SU-DHL-6 (cell line): ENCODE measurements at regions not wholly inside any gene's neighbourhood (a gene's known extent, or its start where the extent isn't known, plus 50 kb on each side); places are given as distances from the start of the nearest gene placed in this dataset.

ENCODE experiments used
- H2AFZ ChIP-seq: fragments of 200-600 bp; sonication (generic); 2 replicates; pipeline ENCODE4 v1.6.1; 2014; ENCODE audit warnings: low read depth, mild to moderate bottlenecking, moderate library complexity, mixed read lengths, antibody characterized with exemption, low read length; ENCODE audit not compliant: severe bottlenecking
- H3F3A ChIP-seq: fragments of 200-600 bp; shearing (Covaris generic); 2 replicates; pipeline ENCODE4 v1.6.0; 2016; ENCODE audit warnings: antibody characterized with exemption, mild to moderate bottlenecking; ENCODE audit not compliant: insufficient read depth
- H3K27ac ChIP-seq: fragments of 200-600 bp; sonication (generic); 2 replicates; pipeline ENCODE4 v1.5.1; 2016; ENCODE audit warnings: low read depth, mild to moderate bottlenecking, low read length, moderate library complexity, mixed read lengths
- H3K27me3 ChIP-seq: fragments of 200-600 bp; sonication (generic), shearing (Covaris generic); 2 replicates; pipeline ENCODE4 v1.6.0; 2014; ENCODE audit warnings: mild to moderate bottlenecking, low read length
- H3K36me3 ChIP-seq: fragments of 200-600 bp; sonication (generic); 2 replicates; pipeline ENCODE4 v1.6.1; 2014; ENCODE audit warnings: mild to moderate bottlenecking, low read length, mixed read lengths
- H3K4me2 ChIP-seq: fragments of 300-600, 200-600 bp; shearing (Covaris generic), sonication (generic); 2 replicates; pipeline ENCODE4 v1.6.0; 2014; ENCODE audit warnings: low read length, low read depth, mild to moderate bottlenecking; ENCODE audit not compliant: poor library complexity, severe bottlenecking
- H3K4me3 ChIP-seq: fragments of 200-600 bp; sonication (generic); 2 replicates; pipeline ENCODE4 v1.5.1; 2014; ENCODE audit warnings: antibody characterized with exemption, low read length, mild to moderate bottlenecking, mixed read lengths; ENCODE audit not compliant: insufficient read depth, poor library complexity, severe bottlenecking
- H3K79me2 ChIP-seq: fragments of 200-600 bp; sonication (generic); 2 replicates; pipeline ENCODE4 v1.6.1; 2014; ENCODE audit warnings: mild to moderate bottlenecking, low read length, moderate library complexity; ENCODE audit not compliant: insufficient read depth
- H3K9ac ChIP-seq: fragments of 200-600 bp; sonication (generic); 2 replicates; pipeline ENCODE4 v1.7.0; 2014; ENCODE audit warnings: mild to moderate bottlenecking, low read length
- H3K9me2 ChIP-seq: fragments of 200-600 bp; sonication (generic); replicated peaks from 2 replicates; pipeline ENCODE4 v1.6.1; 2014; ENCODE audit warnings: low read length; ENCODE audit not compliant: insufficient read depth
- H3K9me3 ChIP-seq: fragments of 200-600 bp; sonication (generic); 2 replicates; pipeline ENCODE4 v1.6.1; 2014; ENCODE audit warnings: low read length, mixed read lengths; ENCODE audit not compliant: insufficient read depth
- H4K20me1 ChIP-seq: fragments of 200-600 bp; sonication (generic); 2 replicates; pipeline ENCODE4 v1.6.1; 2014; ENCODE audit warnings: low read depth, mild to moderate bottlenecking, antibody characterized with exemption, low read length, moderate library complexity, mixed read lengths
- EZH2phosphoT487 ChIP-seq: fragments of 200-600 bp; sonication (generic), shearing (Covaris generic); conservative IDR thresholded peaks from 2 replicates; pipeline ENCODE4 v1.6.1; 2018; ENCODE audit warnings: mild to moderate bottlenecking, antibody characterized with exemption, low read length, moderate library complexity, mixed read lengths
- TF ChIP-seq, protein P1 (sequence below): fragments of 200-600 bp; sonication (generic); IDR thresholded peaks from one replicate; pipeline ENCODE4 v1.5.1; 2017; ENCODE audit warnings: antibody characterized with exemption, mild to moderate bottlenecking, low read length, moderate library complexity; ENCODE audit not compliant: insufficient read depth, poor library complexity, severe bottlenecking

DNA sequence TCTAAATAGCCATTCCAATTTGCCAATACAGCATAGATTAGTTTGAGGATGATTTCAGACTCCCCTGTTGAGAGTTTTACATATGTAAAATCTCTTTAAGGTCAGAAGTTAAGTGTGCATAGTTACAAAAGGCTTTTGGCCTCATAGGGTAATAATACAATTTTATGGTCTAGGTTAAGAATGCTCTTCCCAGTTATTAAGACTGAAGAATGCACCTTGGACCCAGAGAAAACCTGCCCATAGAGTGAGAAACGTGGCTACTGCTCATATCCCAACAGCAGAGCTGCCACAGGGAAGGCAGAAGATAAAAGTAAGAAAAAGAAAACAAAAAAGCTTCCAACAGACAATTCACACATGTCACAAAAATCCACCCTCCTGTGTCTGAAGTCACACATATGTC, 255.9 kb downstream of the LMO4 start:
- no peaks in the 10 kb centered on the region for H3K36me3 ChIP-seq
- H2AFZ ChIP-seq: no peak overlapping the region
- TF ChIP-seq EZH2phosphoT487: no peak
- TF ChIP-seq, protein P1, sequence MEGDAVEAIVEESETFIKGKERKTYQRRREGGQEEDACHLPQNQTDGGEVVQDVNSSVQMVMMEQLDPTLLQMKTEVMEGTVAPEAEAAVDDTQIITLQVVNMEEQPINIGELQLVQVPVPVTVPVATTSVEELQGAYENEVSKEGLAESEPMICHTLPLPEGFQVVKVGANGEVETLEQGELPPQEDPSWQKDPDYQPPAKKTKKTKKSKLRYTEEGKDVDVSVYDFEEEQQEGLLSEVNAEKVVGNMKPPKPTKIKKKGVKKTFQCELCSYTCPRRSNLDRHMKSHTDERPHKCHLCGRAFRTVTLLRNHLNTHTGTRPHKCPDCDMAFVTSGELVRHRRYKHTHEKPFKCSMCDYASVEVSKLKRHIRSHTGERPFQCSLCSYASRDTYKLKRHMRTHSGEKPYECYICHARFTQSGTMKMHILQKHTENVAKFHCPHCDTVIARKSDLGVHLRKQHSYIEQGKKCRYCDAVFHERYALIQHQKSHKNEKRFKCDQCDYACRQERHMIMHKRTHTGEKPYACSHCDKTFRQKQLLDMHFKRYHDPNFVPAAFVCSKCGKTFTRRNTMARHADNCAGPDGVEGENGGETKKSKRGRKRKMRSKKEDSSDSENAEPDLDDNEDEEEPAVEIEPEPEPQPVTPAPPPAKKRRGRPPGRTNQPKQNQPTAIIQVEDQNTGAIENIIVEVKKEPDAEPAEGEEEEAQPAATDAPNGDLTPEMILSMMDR: no peak
- H3K4me3 ChIP-seq: no peak overlapping the region
- H3K9me3 ChIP-seq: no peaks in the 10 kb centered on the region
- no peak overlapping the region for H3K9ac ChIP-seq
- H3K27ac ChIP-seq: no peak overlapping the region
- H3F3A ChIP-seq: no peaks in the 10 kb centered on the region
- H3K4me2 ChIP-seq: no peak overlapping the region
- no peaks in the 10 kb centered on the region for H3K27me3 ChIP-seq
- H4K20me1 ChIP-seq: no peaks in the 10 kb centered on the region
- no peaks in the 10 kb centered on the region for H3K79me2 ChIP-seq
- H3K9me2 ChIP-seq: no peaks in the 10 kb centered on the region

DNA sequence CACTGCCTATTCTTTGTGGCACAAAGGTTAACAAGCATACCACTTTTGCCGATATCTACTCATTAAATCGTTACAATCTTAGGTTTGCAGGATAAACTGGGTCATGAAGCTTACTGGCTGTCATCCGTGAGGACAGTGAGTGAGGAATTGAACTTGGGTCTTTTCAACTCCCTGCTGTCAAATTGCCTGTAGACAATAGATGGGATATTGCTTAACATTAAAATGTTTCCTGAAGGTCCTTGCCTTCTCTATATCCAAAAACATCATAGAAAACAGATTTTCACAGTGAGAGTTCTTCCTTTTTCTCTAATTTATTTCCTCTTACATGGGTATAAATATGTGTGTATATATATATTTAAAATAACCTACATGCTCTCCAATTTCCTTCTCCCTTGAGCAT, 257.8 kb downstream of the LMO4 start:
- H3K36me3 ChIP-seq: no peaks in the 10 kb centered on the region
- no peak overlapping the region for H3K4me2 ChIP-seq
- no peak overlapping the region for H2AFZ ChIP-seq
- no peak for TF ChIP-seq EZH2phosphoT487
- TF ChIP-seq, protein P1: no peak
- H3F3A ChIP-seq: no peaks in the 10 kb centered on the region
- H3K27ac ChIP-seq: no peak overlapping the region
- H3K9me2 ChIP-seq: no peaks in the 10 kb centered on the region
- no peaks in the 10 kb centered on the region for H4K20me1 ChIP-seq
- H3K9ac ChIP-seq: no peak overlapping the region
- H3K79me2 ChIP-seq: no peaks in the 10 kb centered on the region
- H3K27me3 ChIP-seq: no peaks in the 10 kb centered on the region
- no peak overlapping the region for H3K4me3 ChIP-seq
- no peaks in the 10 kb centered on the region for H3K9me3 ChIP-seq

DNA sequence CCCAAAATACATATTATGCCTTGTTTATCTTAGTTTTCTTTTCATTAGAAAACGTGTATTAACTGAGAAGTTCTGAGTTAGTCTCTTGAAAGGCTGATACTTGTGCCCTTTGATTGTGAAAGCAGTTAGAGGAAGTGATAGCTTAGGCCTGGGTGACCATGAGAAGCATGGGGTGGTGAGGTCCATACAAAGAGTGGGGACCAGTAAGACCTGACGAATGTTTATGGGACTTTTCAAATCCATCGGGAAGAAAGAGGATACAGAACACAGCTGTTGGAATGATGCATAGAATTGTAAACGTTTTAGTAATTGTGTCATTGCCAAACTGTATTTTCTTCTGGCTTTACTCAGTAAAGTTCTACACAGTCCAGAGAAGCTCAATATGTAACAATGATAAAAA, 259.8 kb downstream of the LMO4 start:
- H3K27me3 ChIP-seq: no peaks in the 10 kb centered on the region
- H2AFZ ChIP-seq: no peak overlapping the region
- no peaks in the 10 kb centered on the region for H3K9me3 ChIP-seq
- no peak overlapping the region for H3K4me2 ChIP-seq
- H3K9me2 ChIP-seq: no peaks in the 10 kb centered on the region
- H3K79me2 ChIP-seq: no peaks in the 10 kb centered on the region
- no peaks in the 10 kb centered on the region for H3F3A ChIP-seq
- no peaks in the 10 kb centered on the region for H3K36me3 ChIP-seq
- H3K4me3 ChIP-seq: no peak overlapping the region
- no peak for TF ChIP-seq EZH2phosphoT487
- TF ChIP-seq, protein P1: no peak
- no peak overlapping the region for H3K9ac ChIP-seq
- H3K27ac ChIP-seq: no peak overlapping the region
- no peaks in the 10 kb centered on the region for H4K20me1 ChIP-seq

DNA sequence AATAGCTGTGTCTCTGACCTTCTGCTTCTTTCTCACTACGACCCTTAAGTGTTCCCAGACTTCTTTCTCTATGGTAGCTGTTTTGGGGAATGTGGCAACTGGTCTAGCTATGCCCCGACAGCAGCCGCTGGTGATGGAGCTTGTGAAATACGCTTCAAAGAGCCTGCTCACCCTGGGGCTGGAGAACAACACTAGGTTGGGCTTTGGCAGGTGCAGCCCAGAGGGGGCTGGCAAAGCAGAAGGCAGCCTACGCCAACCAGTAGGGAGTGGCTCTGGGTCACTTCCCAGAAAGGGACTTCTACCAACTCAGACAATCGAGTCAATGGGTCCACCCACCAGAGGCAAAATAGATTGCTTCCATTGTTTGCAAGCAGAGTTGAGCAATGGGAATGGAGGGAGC, 262.8 kb downstream of the LMO4 start:
- H3K4me3 ChIP-seq: no peak overlapping the region
- TF ChIP-seq EZH2phosphoT487: no peak
- TF ChIP-seq, protein P1: no peak
- H3K4me2 ChIP-seq: no peak overlapping the region
- no peaks in the 10 kb centered on the region for H3F3A ChIP-seq
- H3K9ac ChIP-seq: no peak overlapping the region
- no peaks in the 10 kb centered on the region for H3K27me3 ChIP-seq
- no peak overlapping the region for H2AFZ ChIP-seq
- no peaks in the 10 kb centered on the region for H4K20me1 ChIP-seq
- no peaks in the 10 kb centered on the region for H3K36me3 ChIP-seq
- no peaks in the 10 kb centered on the region for H3K9me3 ChIP-seq
- no peaks in the 10 kb centered on the region for H3K79me2 ChIP-seq
- H3K27ac ChIP-seq: no peak overlapping the region
- no peaks in the 10 kb centered on the region for H3K9me2 ChIP-seq
